Right lobe of liver (tissue), 6 donors: ENCODE measurements at regions not wholly inside any gene's neighbourhood (a gene's known extent, or its start where the extent isn't known, plus 50 kb on each side); places are given as distances from the start of the nearest gene placed in this dataset.

Source experiments
- ATAC-seq, 4 donors: fragments of 200-7000 bp; cut with Tn5 transposase; one replicate each; pipeline ENCODE4 v1.9.1; 2020; ENCODE audit warnings: mild to moderate bottlenecking in 4 of 4, moderate library complexity in 4 of 4
- DNase-seq, 3 donors: peaks; one replicate each; pipeline ENCODE4 v3.0.0-alpha.2; 2020
- H3K27ac ChIP-seq, 3 donors: fragments of 200-600 bp; one replicate each; pipeline ENCODE4 v1.8.0; 2022
- H3K27me3 ChIP-seq, 2 donors: fragments of 200-600 bp; one replicate each; pipeline ENCODE4 v1.8.0; 2022
- H3K36me3 ChIP-seq, 4 donors: fragments of 200-600 bp; sonication (generic) in 1 of 4; one replicate each; pipeline versions ENCODE4 v1.5.1 to v1.8.0; 2017 to 2022; ENCODE audit warnings: control low read depth in 1 of 4
- H3K4me1 ChIP-seq, 4 donors: fragments of 200-600 bp; sonication (generic) in 1 of 4; one replicate each; pipeline versions ENCODE4 v1.5.1 to v1.8.0; 2017 to 2022; ENCODE audit warnings: control low read depth in 1 of 4
- H3K4me3 ChIP-seq, 3 donors: fragments of 200-600 bp; one replicate each; pipeline ENCODE4 v1.8.0; 2022
- H3K9me3 ChIP-seq, 4 donors: fragments of 200-600 bp; sonication (generic) in 1 of 4; one replicate each; pipeline versions ENCODE4 v1.5.1 to v1.8.0; 2017 to 2022; ENCODE audit warnings: control low read depth in 1 of 4
- POLR2A ChIP-seq: fragments of 450-650 bp; IDR thresholded peaks from one replicate; pipeline ENCODE4 v1.6.1; 2017; ENCODE audit warnings: antibody characterized with exemption, mild to moderate bottlenecking
- whole genome bisulfite sequencing: methylation state at CpG from one replicate; pipeline ENCODE4 v1.1.6; 2018; ENCODE audit warnings: low coverage, low lambda C conversion rate; ENCODE audit not compliant: insufficient coverage; ENCODE audit errors: missing lambda C conversion rate; 5-methylcytosine and 5-hydroxymethylcytosine counted together
- intact Hi-C, 2 donors: fragments of 100-400 bp; cut with DNase I; formaldehyde crosslinking; loops; one replicate each; pipeline versions ENCODE4 v1.11.2 to v1.14.1; 2022
- TF ChIP-seq, protein P1 (sequence below), 4 donors: fragments of 200-600 bp in 3 of 4; fragments of 450-650 bp in 1 of 4; IDR thresholded peaks; one replicate each; pipeline versions ENCODE4 v1.5.1 to v1.8.0; 2016 to 2022; ENCODE audit warnings: antibody characterized with exemption in 4 of 4, mild to moderate bottlenecking in 2 of 4
- donor health status: DM: no; HTN: yes; CAD: no.
- donor health status: DM: no; HTN: no; CAD: no.
- donor health status: DM: no; HTN: no; CAD: no.
- donor health status: DM: no; HTN: yes; CAD: no.
- donor health status: DM: no; HTN: yes; CAD: no.

DNA sequence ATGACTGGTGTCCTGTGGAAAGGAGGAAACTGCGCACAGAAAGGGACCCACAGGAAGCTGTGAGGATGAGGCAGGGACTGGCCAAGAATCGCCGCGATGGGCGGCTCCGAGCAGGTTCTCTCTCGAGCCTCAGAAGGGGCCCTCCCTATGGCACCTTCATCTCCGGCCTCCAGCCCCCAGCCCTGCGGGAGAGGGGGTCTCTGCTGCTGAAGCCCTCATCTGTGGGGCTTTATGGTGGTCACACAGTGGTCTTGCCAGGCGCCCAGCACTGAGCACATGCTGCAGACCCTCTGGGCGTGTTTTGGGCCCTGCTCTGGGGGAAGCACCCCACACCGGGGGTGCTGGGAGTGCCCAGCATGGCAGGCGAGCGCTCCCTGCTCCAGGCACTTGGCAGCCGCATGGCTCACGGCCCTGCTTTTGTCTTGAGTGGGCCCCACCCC, 86.6 kb upstream of the ACTRT2 start:
- ATAC-seq (no peak), DNase-seq (peak in 2 of 3 donors; percentile 7 to 40)
- no peak overlapping the region for H3K4me3 ChIP-seq
- H3K27me3 ChIP-seq, result no peaks in the 10 kb centered on the region
- no peaks in the 10 kb centered on the region for H3K4me1 ChIP-seq
- TF ChIP-seq, protein P1, sequence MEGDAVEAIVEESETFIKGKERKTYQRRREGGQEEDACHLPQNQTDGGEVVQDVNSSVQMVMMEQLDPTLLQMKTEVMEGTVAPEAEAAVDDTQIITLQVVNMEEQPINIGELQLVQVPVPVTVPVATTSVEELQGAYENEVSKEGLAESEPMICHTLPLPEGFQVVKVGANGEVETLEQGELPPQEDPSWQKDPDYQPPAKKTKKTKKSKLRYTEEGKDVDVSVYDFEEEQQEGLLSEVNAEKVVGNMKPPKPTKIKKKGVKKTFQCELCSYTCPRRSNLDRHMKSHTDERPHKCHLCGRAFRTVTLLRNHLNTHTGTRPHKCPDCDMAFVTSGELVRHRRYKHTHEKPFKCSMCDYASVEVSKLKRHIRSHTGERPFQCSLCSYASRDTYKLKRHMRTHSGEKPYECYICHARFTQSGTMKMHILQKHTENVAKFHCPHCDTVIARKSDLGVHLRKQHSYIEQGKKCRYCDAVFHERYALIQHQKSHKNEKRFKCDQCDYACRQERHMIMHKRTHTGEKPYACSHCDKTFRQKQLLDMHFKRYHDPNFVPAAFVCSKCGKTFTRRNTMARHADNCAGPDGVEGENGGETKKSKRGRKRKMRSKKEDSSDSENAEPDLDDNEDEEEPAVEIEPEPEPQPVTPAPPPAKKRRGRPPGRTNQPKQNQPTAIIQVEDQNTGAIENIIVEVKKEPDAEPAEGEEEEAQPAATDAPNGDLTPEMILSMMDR (IDR thresholded peaks at IDR 0.05), result no peak
- TF ChIP-seq POLR2A, result no peak
- intact Hi-C loops, result no loop called here
- no peaks in the 10 kb centered on the region for H3K9me3 ChIP-seq
- no peak overlapping the region for H3K27ac ChIP-seq
- H3K36me3 ChIP-seq, result no peaks in the 10 kb centered on the region
- 80% methylated on average over 2 of the region's 16 CpGs for WGBS

DNA sequence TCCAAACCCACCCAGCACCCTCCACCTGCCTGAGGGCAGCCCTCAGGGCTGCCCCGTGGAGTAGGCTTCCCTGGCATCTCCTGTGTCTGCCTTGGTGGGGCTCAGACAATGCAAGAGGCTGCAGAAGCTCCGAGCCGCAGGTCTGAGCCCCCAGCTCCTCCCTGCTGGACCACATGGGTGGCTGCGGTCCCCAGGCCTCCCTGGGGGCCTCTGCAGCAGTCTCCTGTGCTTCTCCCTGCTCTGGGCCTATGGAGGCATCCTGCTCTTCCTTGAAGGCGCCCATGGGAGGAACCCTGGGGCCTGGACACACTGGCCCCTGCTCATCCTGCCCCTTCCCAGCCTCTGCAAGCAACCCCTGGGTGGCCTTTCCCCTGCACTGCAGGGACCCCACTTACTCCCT, 86.1 kb upstream of the ACTRT2 start:
- Histone ChIP-seq H3K36me3 (no peaks in the 10 kb centered on the region), H3K4me1 (no peaks in the 10 kb centered on the region), H3K27ac (no peak overlapping the region), H3K27me3 (no peaks in the 10 kb centered on the region), H3K4me3 (no peak overlapping the region), H3K9me3 (no peaks in the 10 kb centered on the region)
- WGBS, result no CpG with 5 or more reads among the region's 5 CpGs
- DNase-seq (peak in 2 of 3 donors; percentile 3 to 31), ATAC-seq (no peak)
- intact Hi-C loops, result no loop called here
- TF ChIP-seq, protein P1 (IDR thresholded peaks at IDR 0.05), result no peak
- TF ChIP-seq POLR2A, result no peak

DNA sequence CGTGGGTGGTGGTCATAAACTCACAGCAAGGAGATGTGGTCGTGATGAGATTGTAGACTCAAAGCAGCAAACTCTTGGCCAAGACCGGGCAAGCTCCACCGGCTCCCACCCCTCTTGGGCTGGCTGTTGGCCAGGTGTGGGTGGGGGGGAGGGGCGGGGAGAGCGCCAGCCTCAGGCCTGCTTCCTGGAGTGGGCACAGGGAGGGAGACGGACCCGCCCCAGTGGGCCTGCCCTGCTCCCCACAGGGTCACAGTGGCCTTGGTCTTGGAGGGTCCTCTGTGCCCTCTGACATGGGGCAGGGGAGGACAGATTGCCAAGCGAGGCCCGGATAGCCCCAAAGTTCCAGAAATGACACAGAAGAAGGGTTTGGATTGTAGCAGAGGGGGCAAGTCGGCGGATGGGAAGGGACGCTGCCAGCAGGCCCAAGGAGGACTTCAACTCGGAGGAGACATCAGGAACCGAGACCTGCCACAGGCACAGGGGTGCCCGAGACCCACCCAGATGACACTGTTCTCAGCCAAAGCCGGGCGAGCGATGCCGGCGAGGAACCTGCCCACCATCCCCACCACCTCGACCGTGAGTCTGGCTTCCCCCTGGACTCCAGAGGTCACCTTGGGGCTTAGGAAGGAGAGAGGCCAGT, 85.4 kb upstream of the ACTRT2 start:
- no peaks in the 10 kb centered on the region for H3K36me3 ChIP-seq
- ATAC-seq, result no peak
- no peak overlapping the region for H3K4me3 ChIP-seq
- peak in 2 of 3 donors; percentile 3 to 40 for DNase-seq
- H3K27me3 ChIP-seq, result no peaks in the 10 kb centered on the region
- H3K9me3 ChIP-seq, result no peaks in the 10 kb centered on the region
- WGBS, result 58% methylated on average over 4 of the region's 23 CpGs
- intact Hi-C loops, result no loop called here
- no peak for TF ChIP-seq POLR2A
- TF ChIP-seq, protein P1 (IDR thresholded peaks at IDR 0.05), result no peak
- no peaks in the 10 kb centered on the region for H3K4me1 ChIP-seq
- no peak overlapping the region for H3K27ac ChIP-seq

DNA sequence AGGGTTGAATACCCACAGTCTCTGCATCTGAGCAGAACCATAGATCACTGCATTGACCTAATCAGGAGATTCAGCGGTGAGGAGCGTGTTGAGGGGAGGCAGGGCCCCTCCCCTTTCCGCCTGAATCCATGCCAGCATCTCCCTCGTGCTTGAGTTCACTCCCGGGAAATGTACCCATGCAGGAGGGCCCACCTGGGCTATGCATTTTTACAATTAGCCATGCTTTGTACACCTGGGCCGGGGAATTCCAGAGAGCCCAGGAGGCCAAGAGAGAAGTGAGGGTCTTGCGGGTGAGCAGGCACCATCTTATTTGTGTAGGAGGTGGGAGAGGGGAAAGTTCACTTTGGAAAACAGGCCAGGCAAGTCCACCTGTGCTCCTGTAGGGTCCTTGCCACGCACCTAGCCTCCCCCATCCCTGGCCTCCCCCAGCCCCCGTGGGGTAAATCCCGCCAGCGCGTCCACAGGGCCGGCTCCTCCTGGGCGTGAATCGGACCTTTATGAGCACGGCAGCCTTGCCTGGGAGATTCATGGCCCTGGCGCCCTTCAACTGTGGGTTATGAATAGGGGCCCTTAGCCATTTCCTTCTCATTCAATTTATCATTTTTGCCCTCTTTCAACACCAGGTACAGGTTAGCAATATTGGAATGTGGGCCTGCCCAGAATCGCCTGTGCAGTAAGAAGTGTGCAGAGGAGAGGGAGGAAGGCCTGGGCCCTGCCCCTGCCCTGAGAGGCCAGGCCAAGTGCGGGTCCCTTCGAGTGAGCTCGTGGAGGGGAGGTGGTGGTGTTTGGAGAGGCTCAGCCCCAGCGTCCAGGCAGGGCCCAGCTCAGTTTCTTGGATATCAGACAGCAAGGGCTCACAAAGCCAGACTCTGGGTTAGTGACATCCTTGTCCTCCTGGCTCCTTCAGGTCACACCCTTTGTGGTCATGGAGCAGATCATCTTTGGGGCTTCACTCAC, 84.4 kb upstream of the ACTRT2 start:
- Histone ChIP-seq H3K4me1 (no peaks in the 10 kb centered on the region), H3K9me3 (no peaks in the 10 kb centered on the region), H3K27me3 (no peaks in the 10 kb centered on the region), H3K36me3 (no peaks in the 10 kb centered on the region), H3K4me3 (no peak overlapping the region), H3K27ac (no peak overlapping the region)
- TF ChIP-seq, protein P1 (IDR thresholded peaks at IDR 0.05), result no peak
- TF ChIP-seq POLR2A, result no peak
- DNase-seq, result peak in 2 of 3 donors; percentile 6 to 31
- WGBS, result 75% methylated on average over 13 of the region's 22 CpGs
- intact Hi-C loops, result no loop called here
- ATAC-seq, result no peak
